ENCODE measurements at regions not wholly inside any gene's neighbourhood (a gene's known extent, or its start where the extent isn't known, plus 50 kb on each side); places are given as distances from the start of the nearest gene placed in this dataset.

GRCh38 chr12:31781894-31782540 lies 53.2 kb upstream of the AMN1 start:
- no peak for DNase-seq (ENCODE audit: low spot score)

- no peak for DNase-seq (ENCODE audit: low spot score)
Measured at GRCh38 chr12:31780096-31780495, 51.3 kb upstream of the AMN1 start.

GRCh38 chr12:31778687-31779086 lies 49.9 kb upstream of the AMN1 start:
- DNase-seq (ENCODE audit: low spot score), result no peak

All from ecto neural progenitor cell (in vitro differentiated cells).